Keratinocyte (primary cell): ENCODE measurements at regions not wholly inside any gene's neighbourhood (a gene's known extent, or its start where the extent isn't known, plus 50 kb on each side); places are given as distances from the start of the nearest gene placed in this dataset.

Experiments
- DNase-seq: peaks from one replicate; pipeline ENCODE4 v3.0.0-alpha.2; 2011; ENCODE audit warnings: low read depth, missing footprints, low spot score
- FAIRE-seq: peaks from 2 replicates; lab custom pipeline; 2011; peaks lifted over from hg19 to GRCh38; lab: Jason Lieb, UNC
- H2AFZ ChIP-seq: 2 replicates; pipeline ENCODE4 v1.6.0; 2012; ENCODE audit warnings: low read length, control low read depth, inconsistent platforms; ENCODE audit not compliant: control insufficient read depth
- H3K27ac ChIP-seq: 2 replicates; pipeline ENCODE4 v1.5.1; 2011; ENCODE audit warnings: low read length; ENCODE audit not compliant: control insufficient read depth, insufficient read depth
- H3K27me3 ChIP-seq: 3 replicates; pipeline ENCODE4 v1.6.0; 2011; ENCODE audit warnings: low read length; ENCODE audit not compliant: control insufficient read depth, insufficient read depth; ENCODE audit errors: extremely low read depth
- H3K36me3 ChIP-seq, 2 experiments: 2 replicates in 1 of 2; 3 replicates in 1 of 2; pipeline ENCODE4 v1.5.1; 2011; ENCODE audit warnings: low read length in 2 of 2, mild to moderate bottlenecking in 1 of 2; ENCODE audit not compliant: control insufficient read depth in 2 of 2, insufficient read depth in 2 of 2; ENCODE audit errors: extremely low read depth in 1 of 2
- H3K4me1 ChIP-seq: 3 replicates; pipeline ENCODE4 v1.5.1; 2011; ENCODE audit warnings: low read length; ENCODE audit not compliant: control insufficient read depth, insufficient read depth; ENCODE audit errors: extremely low read depth
- H3K4me2 ChIP-seq: 3 replicates; pipeline ENCODE4 v1.6.0; 2011; ENCODE audit warnings: low read depth, low read length; ENCODE audit not compliant: control insufficient read depth, insufficient read depth; ENCODE audit errors: extremely low read depth
- H3K4me3 ChIP-seq, 3 experiments: fragments of 200-600 bp in 1 of 3; sonication (generic) in 1 of 3; 2 replicates in 2 of 3; 3 replicates in 1 of 3; pipeline ENCODE4 v1.5.1; 2011 to 2016; ENCODE audit warnings: low read length in 3 of 3, mild to moderate bottlenecking in 3 of 3, control low read depth in 2 of 3, inconsistent platforms in 1 of 3, low read depth in 1 of 3, mixed read lengths in 1 of 3, mixed run types in 1 of 3, moderate library complexity in 1 of 3; ENCODE audit not compliant: control insufficient read depth in 2 of 3, insufficient read depth in 2 of 3; ENCODE audit errors: extremely low read depth in 1 of 3
- H3K79me2 ChIP-seq: 2 replicates; pipeline ENCODE4 v1.6.0; 2012; ENCODE audit warnings: low read length; ENCODE audit not compliant: control insufficient read depth, insufficient read depth
- H3K9ac ChIP-seq: 3 replicates; pipeline ENCODE4 v1.6.0; 2011; ENCODE audit warnings: low read length; ENCODE audit not compliant: control insufficient read depth, insufficient read depth; ENCODE audit errors: extremely low read depth
- H3K9me1 ChIP-seq: 3 replicates; pipeline ENCODE4 v1.6.0; 2011; ENCODE audit warnings: low read length; ENCODE audit not compliant: control insufficient read depth, insufficient read depth; ENCODE audit errors: extremely low read depth
- H3K9me3 ChIP-seq: 2 replicates; pipeline ENCODE4 v1.5.1; 2012; ENCODE audit warnings: low read depth, low read length; ENCODE audit not compliant: control insufficient read depth
- H4K20me1 ChIP-seq: 3 replicates; pipeline ENCODE4 v1.6.0; 2011; ENCODE audit warnings: low read length; ENCODE audit not compliant: control insufficient read depth, insufficient read depth; ENCODE audit errors: extremely low read depth
- CTCF ChIP-seq, 3 experiments: IDR thresholded peaks in 1 of 3; conservative IDR thresholded peaks in 1 of 3; optimal IDR thresholded peaks in 1 of 3; 2 replicates in 2 of 3; 3 replicates in 1 of 3; pipeline versions ENCODE3 to v1.5.1; 2011; ENCODE audit warnings: low read length in 3 of 3, mild to moderate bottlenecking in 3 of 3, moderate library complexity in 2 of 3, control low read depth in 1 of 3, inconsistent platforms in 1 of 3; ENCODE audit not compliant: insufficient read depth in 2 of 3; ENCODE audit errors: extremely low read depth in 1 of 3
- EZH2 ChIP-seq: IDR thresholded peaks from one replicate; pipeline ENCODE4 v1.6.1; 2012; ENCODE audit warnings: inconsistent platforms, mild to moderate bottlenecking, low read length, moderate library complexity
- dilution Hi-C: fragments of 300-500 bp; cut with MboI; formaldehyde crosslinking; loops from one replicate; pipeline ENCODE4 v1.7.0; 2020; ENCODE audit warnings: low sequenced_read_pairs; ENCODE audit not compliant: extremely low pct_ligation_motif_present

GRCh38 chr9:99557816-99558215 lies 263.9 kb upstream of the NR4A3 start:
- Histone ChIP-seq H3K27me3 (no peaks in the 10 kb centered on the region), H3K4me1 (no peaks in the 10 kb centered on the region), H2AFZ (no peak overlapping the region), H3K79me2 (no peaks in the 10 kb centered on the region), H3K9ac (no peak overlapping the region), H3K27ac (no peak overlapping the region), H3K4me3 (no peak overlapping the region), H3K36me3 (no peaks in the 10 kb centered on the region), H4K20me1 (no peaks in the 10 kb centered on the region), H3K4me2 (no peak overlapping the region), H3K9me1 (no peaks in the 10 kb centered on the region), H3K9me3 (no peaks in the 10 kb centered on the region)
- dilution Hi-C loops = no loop called here
- FAIRE-seq (no peak), DNase-seq (no peak)
- TF ChIP-seq CTCF (optimal IDR thresholded peaks at IDR 0.05 in 1 of 3, IDR thresholded peaks at IDR 0.05 in 1 of 3, conservative IDR thresholded peaks at IDR 0.05 in 1 of 3; ENCODE audit: extremely low read depth in 1 of 3, insufficient read depth in 2 of 3, low read length in 3 of 3) = no peak
- TF ChIP-seq EZH2 = no peak

- Histone ChIP-seq H3K27ac (no peak overlapping the region), H3K4me1 (no peaks in the 10 kb centered on the region), H3K4me2 (no peak overlapping the region), H4K20me1 (no peaks in the 10 kb centered on the region), H3K9me3 (no peaks in the 10 kb centered on the region), H3K36me3 (no peaks in the 10 kb centered on the region), H3K9me1 (no peaks in the 10 kb centered on the region), H2AFZ (no peak overlapping the region), H3K27me3 (no peaks in the 10 kb centered on the region), H3K9ac (no peak overlapping the region), H3K79me2 (no peaks in the 10 kb centered on the region), H3K4me3 (no peak overlapping the region)
- no peak for FAIRE-seq
- TF ChIP-seq EZH2 = no peak
- TF ChIP-seq CTCF (optimal IDR thresholded peaks at IDR 0.05 in 1 of 3, IDR thresholded peaks at IDR 0.05 in 1 of 3, conservative IDR thresholded peaks at IDR 0.05 in 1 of 3; ENCODE audit: extremely low read depth in 1 of 3, insufficient read depth in 2 of 3, low read length in 3 of 3) = no peak
- dilution Hi-C loops = no loop called here
- DNase-seq = no peak
These were observed 261.9 kb upstream of the NR4A3 start for GRCh38 chr9:99559776-99560175.
